IMR-90 (cell line): ENCODE measurements at regions not wholly inside any gene's neighbourhood (a gene's known extent, or its start where the extent isn't known, plus 50 kb on each side); places are given as distances from the start of the nearest gene placed in this dataset.
"Not testable (repeated sequence)": the region's sequence is repeated elsewhere in the genome, so short reads cannot be mapped to it uniquely, and the experiment has no call there.

Source experiments
- ATAC-seq: fragments of 200-7000 bp; cut with Tn5 transposase; 2 replicates; pipeline ENCODE4 v1.9.1; 2020; ENCODE audit warnings: low read depth, mild to moderate bottlenecking, moderate library complexity
- BruUV-seq: library from RNA; stranded (reverse); fragments of 400-500 nt; replicated peaks from 2 replicates; lab custom pipeline; 2021; lab: Mats Ljungman, UMichigan
- CTCF ChIA-PET: fragments of 300-600 bp; formaldehyde crosslinking; extraction: SDS; loops from one replicate; lab custom pipeline; 2021; ENCODE audit warnings: antibody characterized with exemption; lab: Yijun Ruan, JAX
- POLR2A ChIA-PET: fragments of 300-600 bp; sonication (Branson Sonifier 250); formaldehyde crosslinking; loops from one replicate; lab custom pipeline; 2022; ENCODE audit warnings: antibody characterized with exemption; ENCODE audit not compliant: unreplicated experiment; lab: Charles Lee
- DNase-seq: peaks from one replicate; pipeline ENCODE4 v3.0.0; 2013
- H2AFZ ChIP-seq: replicated peaks from 2 replicates; pipeline ENCODE3; 2013; ENCODE audit warnings: low read length, mild to moderate bottlenecking; ENCODE audit not compliant: poor library complexity
- H2AK5ac ChIP-seq: 2 replicates; pipeline ENCODE4 v1.6.1; 2013; ENCODE audit warnings: low read depth, low read length, inconsistent platforms
- H2AK9ac ChIP-seq: replicated peaks from 2 replicates; pipeline ENCODE3; 2013; ENCODE audit warnings: mild to moderate bottlenecking, low read depth, low read length, moderate library complexity; ENCODE audit not compliant: poor library complexity
- H2BK120ac ChIP-seq: 2 replicates; pipeline ENCODE4 v1.6.1; 2013; ENCODE audit warnings: low read depth, low read length, inconsistent platforms
- H2BK15ac ChIP-seq: 3 replicates; pipeline ENCODE4 v1.6.1; 2013; ENCODE audit warnings: low read depth, low read length, inconsistent platforms
- H2BK20ac ChIP-seq: 2 replicates; pipeline ENCODE4 v1.6.1; 2013; ENCODE audit warnings: low read depth, mild to moderate bottlenecking, inconsistent platforms, low read length, moderate library complexity
- H2BK5ac ChIP-seq: 2 replicates; pipeline ENCODE4 v1.6.1; 2013; ENCODE audit warnings: mild to moderate bottlenecking, low read depth, low read length, inconsistent platforms; ENCODE audit not compliant: poor library complexity, severe bottlenecking
- H3K14ac ChIP-seq: replicated peaks from 2 replicates; pipeline ENCODE4 v1.6.1; 2013; ENCODE audit warnings: low read depth, low read length, inconsistent platforms
- H3K18ac ChIP-seq: 2 replicates; pipeline ENCODE4 v1.6.1; 2013; ENCODE audit warnings: low read depth, low read length, control low read depth
- H3K23ac ChIP-seq: 2 replicates; pipeline ENCODE4 v1.6.1; 2013; ENCODE audit warnings: low read depth, low read length, inconsistent platforms
- H3K27ac ChIP-seq: 2 replicates; pipeline ENCODE4 v1.5.1; 2013; ENCODE audit warnings: mild to moderate bottlenecking, control low read depth, low read length; ENCODE audit not compliant: insufficient read depth
- H3K27me3 ChIP-seq: 2 replicates; pipeline ENCODE4 v1.6.1; 2013; ENCODE audit warnings: low read length; ENCODE audit not compliant: control insufficient read depth, insufficient read depth
- H3K36me3 ChIP-seq: 2 replicates; pipeline ENCODE4 v1.6.1; 2013; ENCODE audit warnings: low read length, mixed read lengths; ENCODE audit not compliant: control insufficient read depth, insufficient read depth
- H3K4ac ChIP-seq: 2 replicates; pipeline ENCODE4 v1.6.1; 2013; ENCODE audit warnings: low read depth, low read length, inconsistent platforms
- H3K4me1 ChIP-seq: 2 replicates; pipeline ENCODE4 v1.6.1; 2013; ENCODE audit warnings: low read length, mixed read lengths; ENCODE audit not compliant: control insufficient read depth, insufficient read depth
- H3K4me2 ChIP-seq: 2 replicates; pipeline ENCODE4 v1.6.1; 2013; ENCODE audit warnings: low read depth, mild to moderate bottlenecking, control low read depth, low read length, moderate library complexity
- H3K4me3 ChIP-seq: 2 replicates; pipeline ENCODE4 v1.5.1; 2013; ENCODE audit warnings: low read depth, mild to moderate bottlenecking, control low read depth, low read length, moderate library complexity; ENCODE audit not compliant: insufficient read depth
- H3K56ac ChIP-seq: 2 replicates; pipeline ENCODE4 v1.6.1; 2013; ENCODE audit warnings: low read length, inconsistent platforms; ENCODE audit not compliant: insufficient read depth; ENCODE audit errors: extremely low read depth
- H3K79me1 ChIP-seq, 2 experiments: 2 replicates each; pipeline ENCODE4 v1.6.1; 2013; ENCODE audit warnings: low read length in 2 of 2, inconsistent platforms in 1 of 2, low read depth in 1 of 2
- H3K9ac ChIP-seq: 2 replicates; pipeline ENCODE4 v1.6.1; 2013; ENCODE audit warnings: low read depth, low read length, control low read depth
- H3K9me1 ChIP-seq: 2 replicates; pipeline ENCODE4 v1.6.1; 2013; ENCODE audit warnings: low read length, inconsistent platforms; ENCODE audit not compliant: insufficient read depth
- H3K9me3 ChIP-seq: 2 replicates; pipeline ENCODE4 v1.6.1; 2013; ENCODE audit warnings: low read length; ENCODE audit not compliant: control insufficient read depth, insufficient read depth
- H4K20me1 ChIP-seq: 2 replicates; pipeline ENCODE4 v1.6.1; 2013; ENCODE audit warnings: low read length, inconsistent platforms; ENCODE audit not compliant: insufficient read depth
- H4K5ac ChIP-seq: 2 replicates; pipeline ENCODE4 v1.6.1; 2013; ENCODE audit warnings: mild to moderate bottlenecking, low read depth, low read length, control low read depth
- H4K8ac ChIP-seq, 2 experiments: 2 replicates each; pipeline ENCODE4 v1.6.1; 2013; ENCODE audit warnings: low read depth in 2 of 2, low read length in 2 of 2, control low read depth in 1 of 2, inconsistent platforms in 1 of 2
- H4K91ac ChIP-seq: 2 replicates; pipeline ENCODE4 v1.6.1; 2013; ENCODE audit warnings: low read depth, low read length, inconsistent platforms; ENCODE audit not compliant: insufficient read depth
- WGBS, 2 experiments: methylation state at CpG; one replicate each; pipeline versions ENCODE4 v1.1.5 to v1.1.7; 2013; ENCODE audit warnings: missing lambda C conversion rate in 2 of 2; ENCODE audit not compliant: insufficient read length in 1 of 2; ENCODE audit errors: extremely low coverage in 2 of 2; 5-methylcytosine and 5-hydroxymethylcytosine counted together
- dilution Hi-C: fragments of 300-500 bp; cut with HindIII; formaldehyde crosslinking; loops from one replicate; pipeline ENCODE4 v1.14.3; 2018; ENCODE audit warnings: low sequenced_read_pairs; ENCODE audit not compliant: unreplicated experiment
- in situ Hi-C: fragments of 300-500 bp; cut with MboI; formaldehyde crosslinking; loops from 3 replicates; pipeline ENCODE4 v1.14.3; 2019; ENCODE audit warnings: low sequenced_read_pairs, inconsistent platforms, mixed read lengths
- intact Hi-C: fragments of 100-400 bp; cut with micrococcal nuclease; formaldehyde crosslinking; loops from 2 replicates; pipeline ENCODE4 v1.10.0; 2022

GRCh38 chr4:22627851-22628250 is 64.9 kb upstream of the GBA3 start:
- POLR2A ChIA-PET, H4K8ac ChIP-seq, H3K4me2 ChIP-seq, H3K4me1 ChIP-seq, H3K9ac ChIP-seq, H2BK15ac ChIP-seq, H2AK9ac ChIP-seq, dilution Hi-C loops, H4K5ac ChIP-seq, H3K9me3 ChIP-seq, H3K23ac ChIP-seq, BruUV-seq, H3K27ac ChIP-seq, H3K79me1 ChIP-seq, H3K27me3 ChIP-seq, ATAC-seq, H2BK20ac ChIP-seq, H3K4ac ChIP-seq, H3K56ac ChIP-seq, H2BK120ac ChIP-seq, in situ Hi-C loops, H3K36me3 ChIP-seq, H2AK5ac ChIP-seq, intact Hi-C loops, H3K9me1 ChIP-seq, H2AFZ ChIP-seq, DNase-seq, H3K4me3 ChIP-seq, H3K18ac ChIP-seq, H4K91ac ChIP-seq, H4K20me1 ChIP-seq, H2BK5ac ChIP-seq, CTCF ChIA-PET, H3K14ac ChIP-seq: not testable (repeated sequence)

DNA sequence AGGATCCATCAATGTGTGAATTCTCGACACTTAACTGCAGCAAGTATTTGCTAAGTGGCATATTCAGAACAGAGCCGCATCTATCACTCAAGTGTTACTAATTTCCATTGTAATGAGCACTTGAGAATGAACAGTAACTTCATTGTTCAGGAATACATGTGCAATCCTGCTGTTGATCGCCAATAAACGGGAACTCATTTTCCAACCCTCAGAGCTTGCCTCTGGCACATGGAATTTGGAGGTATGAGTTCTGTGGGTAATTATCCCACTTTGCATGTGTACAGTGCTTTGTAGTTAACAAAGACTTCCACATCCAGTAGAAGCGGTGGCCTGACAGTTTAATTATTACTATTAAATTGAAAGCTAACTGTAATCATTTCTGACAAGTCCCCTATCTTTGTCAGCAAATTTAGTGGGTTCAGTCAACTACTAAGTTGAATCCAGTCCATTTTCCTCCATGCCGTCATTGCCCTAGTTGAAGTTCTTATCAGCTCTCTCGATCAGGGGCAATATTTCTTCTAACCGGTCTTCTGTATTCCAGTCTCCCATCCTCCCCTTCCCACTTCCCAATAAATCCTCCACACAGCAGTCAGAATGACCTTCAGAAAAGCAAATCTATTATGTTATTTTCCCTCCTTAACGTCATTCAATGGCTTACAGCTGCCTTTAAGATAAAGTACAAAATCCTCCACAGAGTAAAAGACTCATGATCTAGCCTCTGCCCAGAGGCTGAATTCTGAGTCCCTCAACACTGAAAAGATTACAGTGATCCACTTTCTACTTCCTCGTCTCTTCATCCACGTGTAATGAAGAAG is 62.4 kb upstream of the GBA3 start:
- H3K4me2 ChIP-seq, H2AFZ ChIP-seq, H2BK20ac ChIP-seq, in situ Hi-C loops, H2BK120ac ChIP-seq, H3K27me3 ChIP-seq, H3K23ac ChIP-seq, H3K4me3 ChIP-seq, H3K9me1 ChIP-seq, CTCF ChIA-PET, H2AK5ac ChIP-seq, H4K5ac ChIP-seq, H4K91ac ChIP-seq, H3K18ac ChIP-seq, H3K79me1 ChIP-seq, H3K4me1 ChIP-seq, BruUV-seq, POLR2A ChIA-PET, H2BK15ac ChIP-seq, H3K56ac ChIP-seq, H3K4ac ChIP-seq, H3K27ac ChIP-seq, H3K14ac ChIP-seq, ATAC-seq, H3K9ac ChIP-seq, H3K36me3 ChIP-seq, DNase-seq, intact Hi-C loops, H2AK9ac ChIP-seq, dilution Hi-C loops, H2BK5ac ChIP-seq, H3K9me3 ChIP-seq, H4K8ac ChIP-seq, H4K20me1 ChIP-seq: not testable (repeated sequence)
- 82% methylated on average over 3 of the region's 11 CpGs; no CpG with 5 or more reads in 1 of the 2 experiments for WGBS, 2 experiments
